NCI-H2029 treated with DMSO at 0.1 percent for 48 hours (cell line): ENCODE measurements at regions not wholly inside any gene's neighbourhood (a gene's known extent, or its start where the extent isn't known, plus 50 kb on each side); places are given as distances from the start of the nearest gene placed in this dataset.

Source experiments
- DNase-seq: peaks from one replicate; lab custom pipeline; 2025; lab: John Stamatoyannopoulos, UW

DNA sequence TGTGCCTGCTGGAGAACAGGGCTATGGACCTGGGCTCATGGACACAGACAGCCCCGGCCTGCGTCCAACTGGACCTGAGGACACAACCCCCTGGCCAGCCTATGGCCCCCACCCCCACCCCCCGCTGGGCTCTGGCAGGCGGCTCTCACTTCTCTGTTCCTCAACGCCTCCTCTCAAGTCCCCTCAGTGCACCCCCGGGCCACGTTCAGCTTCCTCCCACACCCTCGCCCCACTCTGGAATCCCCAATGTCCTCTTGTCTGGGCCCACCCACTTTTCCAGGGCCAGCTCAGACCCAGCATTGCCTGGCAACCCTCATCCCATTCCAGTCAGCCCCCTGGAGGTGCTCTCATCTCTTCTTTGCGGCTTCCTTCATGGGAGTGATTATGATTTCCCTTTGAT, 130.2 kb upstream of the SPACA7 start:
- no peak for DNase-seq

DNA sequence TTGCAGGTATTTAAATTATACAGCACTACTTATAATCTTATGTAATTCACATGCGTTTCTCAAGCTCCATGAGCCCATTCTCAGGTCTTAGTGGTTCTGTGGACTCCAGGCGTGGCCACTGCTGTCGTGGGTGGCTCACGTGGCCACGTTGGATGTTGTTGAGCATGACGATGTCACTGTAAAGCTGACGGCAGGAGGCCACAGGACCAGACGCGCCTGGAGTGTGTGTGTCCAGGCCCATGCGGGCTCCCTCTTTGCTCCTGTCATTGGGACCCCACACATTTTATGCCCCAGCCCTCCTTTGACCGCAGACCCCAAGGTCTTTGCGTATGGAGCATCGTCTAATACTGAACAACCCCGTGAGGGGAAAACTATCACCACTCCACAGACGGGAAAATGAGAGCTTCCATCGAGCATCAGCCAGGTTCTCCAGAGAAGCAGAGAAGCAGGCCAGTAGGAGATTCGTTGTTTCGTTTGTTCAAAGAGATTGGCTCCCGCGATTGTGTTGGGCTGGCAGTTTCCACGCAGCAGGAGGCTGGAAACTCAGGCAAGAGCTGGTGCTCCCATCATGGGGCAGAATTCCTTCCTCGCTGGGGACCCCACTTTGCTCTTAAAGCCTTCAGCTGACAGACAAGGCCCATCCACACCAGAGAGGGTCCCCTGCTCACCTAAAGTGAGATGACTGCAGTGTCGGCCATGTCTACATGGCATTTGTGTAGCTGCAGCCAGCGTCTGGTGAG, 129.3 kb upstream of the SPACA7 start:
- no peak for DNase-seq

DNA sequence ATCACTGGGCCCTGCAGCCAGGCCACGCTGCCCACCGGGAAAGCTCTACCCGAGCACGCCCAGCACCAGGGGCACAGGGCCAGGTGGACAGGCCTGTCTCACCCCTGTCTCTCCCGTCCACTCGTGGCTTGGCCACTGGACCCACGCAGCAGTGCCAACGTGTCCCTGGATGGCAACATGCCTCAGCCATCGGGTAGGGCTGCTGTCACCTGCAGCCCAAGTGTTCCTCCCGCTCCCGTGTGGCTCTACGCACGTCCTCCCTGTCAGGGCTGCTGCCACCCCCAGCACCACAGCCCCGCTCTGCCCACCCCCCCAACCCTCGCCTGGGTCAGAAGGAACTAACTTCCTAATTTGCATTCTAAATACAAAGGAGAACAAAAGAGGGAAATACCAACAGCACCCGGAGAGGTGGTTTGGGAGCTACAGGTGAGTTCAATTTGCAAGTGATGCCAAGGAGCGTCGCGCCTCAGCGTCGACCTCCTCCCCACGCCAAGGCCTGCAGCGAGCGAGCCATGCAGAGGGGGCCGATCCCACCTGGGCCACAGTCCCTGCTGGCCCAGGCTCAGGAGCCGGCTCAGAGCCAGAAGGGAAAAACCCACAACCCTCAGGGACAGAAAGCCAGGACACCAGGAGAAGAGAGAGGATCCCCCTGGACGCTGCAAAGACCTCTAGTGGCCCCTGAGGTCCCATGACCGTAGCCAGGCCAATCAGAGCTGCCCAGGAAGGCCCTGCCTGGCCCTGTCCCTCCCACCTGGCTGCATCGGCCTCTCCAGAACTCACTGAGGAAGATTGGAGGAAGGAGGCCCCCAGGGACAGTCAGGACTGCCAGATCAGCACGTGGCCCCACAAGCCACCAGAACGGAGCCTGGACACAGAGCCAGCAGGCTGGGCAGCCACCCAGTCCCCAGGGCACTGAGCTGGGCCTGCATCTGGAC, 128.4 kb upstream of the SPACA7 start:
- DNase-seq: no peak

DNA sequence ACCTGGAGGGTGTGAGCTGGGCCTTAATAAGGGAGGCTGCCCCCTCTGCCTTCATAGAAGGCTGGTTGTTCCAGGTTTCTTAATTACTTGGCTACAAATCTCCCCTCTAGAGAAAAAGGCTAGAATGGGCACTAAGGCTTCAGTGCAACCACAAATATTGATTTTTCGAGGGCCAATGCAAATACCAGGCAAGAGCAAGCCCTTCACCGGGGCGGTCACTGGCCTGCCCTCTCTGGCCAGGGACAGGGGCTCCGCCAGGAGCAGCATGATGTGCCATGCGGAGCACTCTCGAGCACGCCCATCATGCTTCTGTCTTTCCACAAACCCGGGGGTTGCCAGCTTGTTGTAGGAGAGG, 127.8 kb upstream of the SPACA7 start:
- DNase-seq: no peak

DNA sequence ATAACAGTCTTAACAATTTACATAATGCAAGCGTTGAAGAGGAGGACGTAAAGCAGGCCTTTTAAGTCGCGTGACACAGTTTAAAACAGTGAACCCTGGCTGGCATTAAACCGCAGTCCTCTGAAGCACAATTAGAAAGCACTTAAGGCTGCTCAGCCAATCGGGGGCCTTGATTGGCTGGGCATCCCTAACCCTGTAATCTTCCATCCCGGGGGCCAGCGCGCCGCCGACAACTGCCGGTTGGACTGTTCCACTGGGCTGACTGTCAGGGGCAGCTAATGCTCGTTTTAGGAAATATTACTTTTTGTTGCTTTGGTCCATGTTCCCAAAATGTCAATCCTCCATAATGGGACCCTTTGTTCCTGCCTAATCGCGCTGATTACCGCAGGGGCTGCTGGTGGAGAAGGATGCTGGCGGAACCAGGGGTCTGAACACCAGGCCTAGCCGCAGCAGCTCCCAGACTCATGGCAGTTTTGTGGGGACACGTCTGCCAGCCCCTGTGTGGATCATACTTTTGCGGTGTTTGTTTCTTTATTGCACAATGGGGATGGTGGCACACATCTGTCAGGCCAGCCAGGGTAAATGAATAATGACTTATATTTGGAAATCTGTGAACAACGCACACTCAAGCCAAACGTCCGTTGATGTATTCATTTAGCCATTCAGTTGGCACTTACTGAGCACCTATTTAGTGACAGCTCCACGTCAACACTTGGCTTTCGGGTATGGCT, 127.1 kb upstream of the SPACA7 start:
- DNase-seq: no peak

DNA sequence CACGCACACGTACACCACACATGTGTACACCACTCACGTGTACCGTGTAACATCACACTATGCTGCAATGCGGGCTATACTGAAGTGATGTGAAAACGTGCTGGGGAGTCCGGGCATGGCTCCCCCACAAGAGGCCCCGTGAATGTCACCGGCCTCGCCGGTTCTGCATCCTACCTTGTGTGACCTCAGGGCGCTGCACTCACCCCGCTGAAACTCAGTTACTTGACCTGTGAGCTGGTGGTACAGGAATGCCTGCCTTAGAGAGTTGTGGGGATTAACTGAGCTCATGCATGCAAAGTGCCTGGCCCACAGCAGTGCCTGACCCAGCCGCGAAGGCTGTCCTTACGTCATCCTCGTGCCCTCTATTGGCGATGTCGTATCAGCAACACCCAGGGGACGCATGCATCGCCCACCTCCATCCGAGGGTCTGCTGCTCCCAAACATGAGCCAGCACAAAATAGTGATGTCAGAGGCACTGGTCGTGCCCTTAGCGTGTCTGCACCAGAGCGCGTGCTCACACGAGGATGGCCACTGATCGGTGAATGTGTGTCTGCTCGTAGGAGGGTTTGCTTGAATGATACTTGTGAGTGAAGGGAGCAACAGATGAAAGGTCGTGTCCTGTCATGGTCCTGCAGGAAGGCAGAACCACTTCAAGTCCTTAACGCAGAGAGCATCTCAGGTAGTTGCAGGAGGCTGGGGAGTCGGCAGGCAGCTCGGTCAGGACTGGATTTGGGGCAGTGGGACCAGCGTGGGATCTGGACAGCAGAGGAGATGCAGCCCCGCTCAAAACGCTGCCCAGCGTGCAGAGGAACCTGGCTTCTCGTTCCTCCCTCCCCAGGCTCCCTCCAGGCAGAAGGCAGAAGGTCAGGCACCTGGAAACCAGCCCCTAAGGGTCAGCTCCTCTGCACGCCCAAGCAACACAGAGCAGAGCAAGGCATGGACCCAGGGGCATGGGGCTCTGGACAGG, 126.2 kb upstream of the SPACA7 start:
- DNase-seq: no peak

DNA sequence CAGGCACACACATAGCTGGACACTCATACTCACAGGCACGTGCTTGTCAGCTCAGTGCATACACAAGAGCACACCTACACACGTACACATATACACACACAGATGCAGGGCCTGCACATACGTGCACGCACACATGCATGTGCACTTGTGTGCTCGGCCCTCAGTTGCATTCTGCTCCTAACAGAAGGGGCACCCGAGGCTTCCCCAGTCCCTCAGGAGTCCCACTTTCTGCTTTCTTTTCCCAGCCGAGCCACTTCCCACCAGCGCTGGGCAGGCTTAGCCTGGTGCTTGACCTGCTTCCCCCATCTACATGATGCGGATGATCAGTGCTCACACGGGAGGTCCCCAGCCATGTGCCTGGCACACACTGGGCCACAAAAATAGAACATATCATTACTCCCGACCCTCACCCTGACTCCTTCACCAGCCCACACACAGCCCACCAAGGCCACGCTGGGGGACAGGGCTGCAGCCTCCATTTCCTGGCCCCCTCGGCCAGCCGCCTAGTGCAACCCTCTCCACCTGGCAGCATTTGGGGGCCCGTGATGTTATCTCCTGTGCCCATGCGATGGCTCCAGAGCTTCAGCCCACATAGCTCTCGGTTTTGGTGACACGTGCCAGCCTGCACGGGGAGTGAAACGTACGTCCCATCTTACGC, 125.2 kb upstream of the SPACA7 start:
- DNase-seq: no peak

DNA sequence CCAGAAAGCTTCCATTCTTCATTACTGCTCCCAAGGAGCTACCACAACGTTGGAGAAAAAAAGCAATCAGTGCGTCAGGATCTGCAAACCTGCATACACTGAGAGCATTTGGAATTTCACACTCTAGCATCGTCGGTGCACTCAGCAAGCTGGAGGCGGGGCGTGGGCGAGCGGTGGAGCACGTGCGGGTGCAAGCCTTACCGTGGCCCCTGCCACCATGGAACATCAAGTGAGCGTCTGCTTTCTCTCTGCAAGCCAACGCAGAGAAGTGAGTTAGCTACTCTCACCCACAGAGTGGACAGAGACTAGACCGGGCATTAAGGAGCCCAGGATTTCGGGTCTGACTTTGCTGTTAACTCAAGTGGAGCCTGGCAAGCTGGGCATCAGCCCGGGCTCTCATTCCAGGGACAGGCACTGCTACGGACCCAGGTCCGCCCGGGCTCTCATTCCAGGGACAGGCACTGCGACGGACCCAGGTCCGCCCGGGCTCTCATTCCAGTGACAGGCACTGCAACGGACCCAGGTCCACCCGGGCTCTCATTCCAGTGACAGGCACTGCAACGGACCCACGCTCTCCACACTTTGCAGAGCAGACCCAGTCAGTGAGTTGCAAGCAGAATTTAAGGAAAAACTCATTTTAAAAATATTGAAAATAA, 124.1 kb upstream of the SPACA7 start:
- no peak for DNase-seq

DNA sequence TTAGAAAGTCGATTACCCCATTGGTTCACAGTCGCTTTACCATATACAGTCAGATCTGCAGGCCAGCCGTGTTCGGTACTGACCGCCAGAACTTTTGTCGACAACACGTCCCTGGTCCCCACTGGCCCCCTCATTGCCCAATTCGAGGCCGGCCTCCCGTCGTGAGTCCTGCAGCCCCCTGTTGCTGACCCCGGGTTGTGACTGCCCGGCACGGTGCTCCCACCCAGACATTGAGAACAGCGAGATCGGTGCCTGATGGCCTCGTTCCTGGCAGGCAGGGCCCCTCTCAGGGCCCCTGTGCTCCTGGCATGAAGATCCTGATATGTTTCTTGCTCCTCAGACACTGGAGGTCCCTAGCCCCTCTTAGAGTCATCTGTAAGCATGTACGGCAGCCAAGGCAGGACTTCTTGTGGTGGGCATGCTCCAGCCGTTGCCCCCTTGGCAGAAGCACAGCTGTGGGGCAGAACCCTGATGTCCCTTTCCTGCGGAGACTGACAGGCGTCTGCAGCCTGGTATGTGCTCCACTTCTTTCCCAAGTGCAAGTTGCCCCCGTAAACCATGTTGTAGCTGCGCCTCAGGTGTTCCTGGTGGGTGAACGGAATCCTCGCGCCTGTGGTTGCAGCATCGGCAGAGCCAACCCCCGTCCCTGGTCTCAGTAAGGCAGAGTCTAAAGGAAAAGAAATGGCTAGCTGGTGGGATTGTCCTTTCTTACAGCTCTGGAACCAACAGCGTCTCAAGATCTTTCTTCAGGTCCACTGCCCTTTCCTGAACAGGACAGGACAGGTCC, 123.2 kb upstream of the SPACA7 start:
- no peak for DNase-seq

DNA sequence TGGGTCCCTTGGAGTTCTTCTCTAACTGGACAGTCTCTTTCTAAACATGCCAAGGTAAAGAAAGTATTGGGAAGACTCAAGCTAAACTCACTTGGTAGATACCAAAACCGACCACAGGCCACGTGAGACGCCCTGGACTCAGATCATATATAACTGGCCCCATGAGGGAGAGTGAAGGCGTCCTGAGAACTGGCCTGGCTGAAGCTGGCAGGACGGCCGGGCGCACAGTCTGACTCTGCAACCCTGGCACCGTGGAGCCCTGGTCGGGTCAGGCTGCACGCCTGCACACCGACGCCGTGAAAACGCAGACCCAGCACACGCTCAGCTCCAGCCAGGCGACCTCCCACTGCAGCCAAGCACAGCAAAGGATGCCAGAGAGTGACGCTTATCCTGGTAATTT, 122.5 kb upstream of the SPACA7 start:
- no peak for DNase-seq

DNA sequence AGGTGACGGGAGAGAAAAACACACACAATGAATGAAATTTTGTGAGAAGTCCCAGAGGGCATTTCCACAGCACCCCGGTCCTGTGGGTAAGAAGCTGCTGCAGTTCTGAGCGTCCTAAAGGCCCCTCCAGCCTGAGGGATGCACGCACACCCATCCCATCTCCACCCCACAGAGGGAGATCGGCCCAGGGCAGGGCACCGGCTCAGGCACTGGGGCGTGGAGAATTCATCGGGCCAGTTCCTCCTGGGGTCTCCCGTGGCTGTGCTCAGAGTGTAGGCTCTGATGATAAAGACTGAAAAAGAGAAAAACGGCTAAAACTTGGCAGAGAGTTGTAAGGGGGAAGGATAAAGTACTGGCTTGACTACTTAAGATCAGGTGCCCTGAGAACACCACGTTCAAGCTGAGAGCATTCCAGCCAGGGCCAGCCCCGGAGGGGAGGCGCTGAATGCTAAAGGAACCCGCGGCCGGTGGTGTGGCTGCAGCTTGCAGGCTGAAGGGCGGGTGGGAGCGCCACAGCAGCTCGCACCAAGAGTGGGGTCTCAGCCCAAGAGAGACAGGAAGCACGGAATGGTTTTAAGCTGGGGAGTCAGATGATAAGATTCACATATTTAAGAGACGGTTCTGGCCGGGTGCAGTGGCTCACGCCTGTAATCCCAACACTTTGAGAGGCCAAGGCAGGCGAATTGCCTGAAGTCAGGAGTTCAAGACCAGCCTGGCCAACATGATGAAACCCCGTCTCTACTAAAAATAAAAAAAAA, 121.9 kb upstream of the SPACA7 start:
- no peak for DNase-seq

DNA sequence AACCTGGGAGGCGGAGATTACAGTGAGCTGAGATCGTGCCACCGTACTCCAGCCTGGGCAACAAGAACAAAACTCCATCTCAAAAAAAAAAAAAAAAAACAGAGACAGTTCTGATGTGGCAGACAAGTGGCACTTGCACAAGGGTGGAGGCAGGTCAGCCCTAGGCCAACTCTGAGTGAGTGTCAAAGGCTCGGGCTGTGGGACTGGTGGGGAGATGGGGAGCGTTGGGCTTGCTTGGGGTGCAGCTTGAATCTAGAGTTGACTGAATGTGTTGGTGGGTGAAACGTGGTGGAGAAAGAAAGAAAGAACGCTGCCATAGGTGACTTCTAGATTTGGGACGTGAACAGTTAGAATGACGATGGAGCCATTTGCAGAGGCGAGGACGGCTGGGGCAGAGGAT, 121.3 kb upstream of the SPACA7 start:
- DNase-seq: no peak

DNA sequence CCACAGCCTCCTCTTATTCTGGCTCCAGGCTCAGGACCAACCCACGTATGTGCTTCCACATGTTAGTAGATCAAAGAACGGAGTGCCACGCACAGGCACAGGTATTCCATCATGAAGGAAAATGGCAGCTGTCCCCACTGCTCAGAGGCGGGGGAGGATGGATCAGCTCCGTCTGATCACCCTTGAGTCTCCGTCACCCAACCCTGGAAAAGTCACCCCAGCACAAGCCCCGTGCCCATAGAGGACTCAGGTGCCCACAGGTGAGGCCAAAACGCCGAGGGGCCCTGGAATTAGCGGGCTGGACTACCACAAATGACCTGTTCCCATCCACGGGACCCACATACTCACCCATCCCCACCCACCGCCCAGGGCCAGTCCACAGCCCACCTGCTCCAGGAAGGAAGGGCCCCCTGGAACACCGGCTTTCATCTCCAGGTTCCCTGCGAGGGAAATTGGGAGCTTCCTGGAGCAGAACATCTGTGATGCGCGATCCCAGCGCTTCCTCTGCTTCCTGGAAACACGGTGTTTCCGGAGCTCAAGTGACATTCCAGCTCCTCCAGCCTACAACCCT, 120.5 kb upstream of the SPACA7 start:
- DNase-seq: no peak

DNA sequence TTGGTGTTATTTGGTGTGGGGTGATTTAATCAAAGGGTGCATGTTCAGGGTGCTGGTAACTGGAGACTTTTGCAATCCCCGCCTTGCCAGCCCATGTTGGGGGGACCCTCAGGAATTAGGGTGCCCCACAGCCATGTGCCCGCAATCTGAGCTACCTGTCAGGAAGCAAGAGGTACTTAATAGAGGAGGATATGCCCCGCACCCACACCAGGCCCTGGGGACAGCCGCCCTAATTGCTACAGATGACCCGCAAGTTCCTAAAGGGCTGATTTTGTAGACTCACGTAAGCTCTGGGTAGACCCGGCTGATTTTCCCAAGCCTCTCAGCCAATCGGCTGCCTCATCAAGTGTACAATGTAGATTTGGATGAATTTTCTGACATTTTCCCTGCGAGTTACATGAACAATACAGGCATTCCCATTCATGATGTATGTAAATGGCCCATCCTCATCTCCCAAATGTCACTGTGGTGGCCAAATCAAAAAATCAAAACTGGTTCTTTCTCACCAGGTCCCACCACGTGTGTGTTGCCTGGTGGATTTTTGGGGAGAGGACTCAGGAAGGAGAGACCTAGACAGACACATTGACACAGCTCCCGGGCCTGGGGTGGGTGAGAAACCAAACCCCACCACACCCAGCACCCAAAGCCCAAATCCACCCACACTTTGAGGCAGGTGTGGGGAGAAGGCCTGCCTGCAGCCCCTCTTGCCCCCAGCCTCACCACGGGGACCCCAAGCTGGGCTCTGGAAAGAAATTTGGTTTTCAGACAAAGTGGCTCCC, 119.2 kb upstream of the SPACA7 start:
- DNase-seq: no peak

DNA sequence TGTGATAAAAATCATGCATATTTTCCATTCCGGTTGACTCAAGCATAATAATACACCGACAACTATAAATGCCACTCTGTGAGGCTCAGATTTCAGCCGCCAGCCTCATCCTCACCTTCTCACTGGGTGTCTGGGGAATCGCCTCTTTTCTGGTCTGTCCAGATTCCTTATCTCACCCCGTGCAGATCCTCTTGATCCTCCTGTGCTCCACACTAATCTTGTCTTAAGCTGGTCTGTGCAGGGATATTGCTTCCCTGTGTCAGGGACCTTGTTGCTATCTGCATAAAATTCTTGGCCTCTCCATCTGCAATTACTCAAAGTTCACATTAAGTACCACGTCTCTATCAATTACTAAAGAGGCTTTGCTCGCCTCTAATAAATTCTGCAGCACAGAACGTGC, 116.6 kb upstream of the SPACA7 start:
- no peak for DNase-seq

DNA sequence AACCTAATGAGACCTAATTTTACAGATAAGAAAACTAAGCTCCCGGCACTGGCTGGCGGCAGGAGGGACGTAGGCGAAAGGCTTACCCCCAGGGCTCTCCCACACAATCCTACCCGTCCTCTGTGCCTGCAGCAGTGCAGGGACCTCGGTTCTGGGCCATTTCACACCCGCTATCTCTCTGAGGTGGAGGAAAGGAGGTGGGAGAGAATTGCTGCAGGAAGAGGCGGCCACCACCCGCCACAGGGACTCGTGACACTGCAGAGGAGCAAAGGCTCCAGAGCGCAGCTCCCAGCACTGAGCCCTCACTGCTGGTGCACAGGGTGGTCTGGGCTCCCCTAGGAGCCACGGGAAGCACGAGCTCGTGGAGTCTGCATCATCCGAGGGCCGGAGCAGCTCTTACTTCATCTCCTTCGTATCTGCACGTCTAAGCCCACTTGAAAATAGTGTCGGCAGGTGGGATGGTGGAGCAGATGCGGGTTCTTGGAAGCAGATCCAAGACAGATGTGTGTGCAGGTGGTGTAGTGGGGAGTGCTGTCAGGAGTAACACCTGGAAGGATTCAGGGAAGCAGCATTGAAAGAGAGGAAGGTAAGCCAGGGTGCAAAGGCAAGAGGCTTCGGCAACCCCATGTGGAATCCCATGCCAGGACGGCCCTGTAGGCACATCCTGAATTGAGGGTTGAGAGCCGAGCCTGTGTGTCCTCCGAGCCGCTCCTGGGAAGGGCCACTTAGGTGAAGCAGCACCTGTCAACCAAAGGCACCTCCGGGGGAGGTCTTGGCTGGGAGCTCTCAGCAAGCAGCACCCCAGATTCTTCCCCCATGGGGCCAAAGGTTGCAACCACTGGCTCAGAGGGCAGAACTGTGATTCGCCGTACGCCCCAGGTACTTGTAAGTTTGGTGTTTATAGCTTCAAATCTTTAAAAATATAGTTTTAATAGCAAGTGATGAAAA, 115.8 kb upstream of the SPACA7 start:
- DNase-seq: no peak

DNA sequence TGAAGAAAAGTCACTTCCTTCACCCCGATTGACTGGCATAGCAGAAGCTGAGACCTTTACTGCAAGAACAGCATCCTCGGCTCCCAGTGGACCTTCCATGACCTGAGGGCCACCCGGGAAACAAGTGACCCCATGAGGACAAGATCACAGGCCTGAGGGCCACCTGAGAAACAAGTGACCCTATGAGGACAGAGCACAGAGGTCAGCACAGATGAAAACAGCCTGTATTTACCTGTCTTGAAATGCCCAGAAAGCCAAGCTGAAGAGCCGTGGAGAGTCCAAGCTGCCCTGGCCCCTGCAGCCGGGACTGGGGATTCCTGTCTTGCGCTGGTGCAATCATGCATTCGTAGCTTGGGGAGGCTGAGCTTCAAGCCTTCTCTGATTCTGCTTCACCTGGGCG, 114.2 kb upstream of the SPACA7 start:
- no peak for DNase-seq
